Urothelium cell line (cell line): ENCODE measurements at regions not wholly inside any gene's neighbourhood (a gene's known extent, or its start where the extent isn't known, plus 50 kb on each side); places are given as distances from the start of the nearest gene placed in this dataset.
"Not testable (repeated sequence)": the region's sequence is repeated elsewhere in the genome, so short reads cannot be mapped to it uniquely, and the experiment has no call there.

Source experiments
- DNase-seq: peaks from one replicate; pipeline ENCODE4 v3.0.0; 2011; ENCODE audit warnings: low spot score, mixed read lengths
- FAIRE-seq: peaks from 2 replicates; lab custom pipeline; 2011; peaks lifted over from hg19 to GRCh38; lab: Jason Lieb, UNC

GRCh38 chr10:93127642-93128215 is 54.0 kb downstream of the CYP26A1 start:
- not testable (repeated sequence) for FAIRE-seq, DNase-seq

- no peak for DNase-seq
- no peak for FAIRE-seq
These were observed 58.3 kb downstream of the CYP26A1 start for GRCh38 chr10:93131986-93132385.

GRCh38 chr10:93138113-93138870 is 64.6 kb downstream of the CYP26A1 start:
- FAIRE-seq = no peak

GRCh38 chr10:93139059-93139655 is 65.5 kb downstream of the CYP26A1 start:
- DNase-seq (no peak), FAIRE-seq (no peak)

More at GRCh38 chr10:93138113-93138870, 64.6 kb downstream of the CYP26A1 start:
- no peak for DNase-seq

- no peak for FAIRE-seq
- DNase-seq = no peak
These were observed 68.8 kb downstream of the CYP26A1 start for GRCh38 chr10:93142534-93142933.

GRCh38 chr10:93143281-93143680 is 69.6 kb downstream of the CYP26A1 start:
- FAIRE-seq (no peak), DNase-seq (no peak)

- no peak for FAIRE-seq
These were observed 72.6 kb downstream of the CYP26A1 start for GRCh38 chr10:93146336-93146735.

GRCh38 chr10:93147281-93147680 is 73.6 kb downstream of the CYP26A1 start:
- no peak for FAIRE-seq

More at GRCh38 chr10:93146336-93146735, 72.6 kb downstream of the CYP26A1 start:
- no peak for DNase-seq

GRCh38 chr10:93148476-93148875 is 74.8 kb downstream of the CYP26A1 start:
- no peak for FAIRE-seq
- DNase-seq = no peak

More at GRCh38 chr10:93147281-93147680, 73.6 kb downstream of the CYP26A1 start:
- no peak for DNase-seq

GRCh38 chr10:93149761-93150160 is 76.1 kb downstream of the CYP26A1 start:
- DNase-seq (no peak), FAIRE-seq (peak; percentile 67)

- peak; percentile 61 for DNase-seq
- FAIRE-seq = no peak
These were observed 76.6 kb downstream of the CYP26A1 start for GRCh38 chr10:93150289-93150688.

GRCh38 chr10:93150990-93151547 is 77.4 kb downstream of the CYP26A1 start:
- no peak for FAIRE-seq
- DNase-seq = no peak

- DNase-seq = peak; percentile 77
- no peak for FAIRE-seq
These were observed 78.4 kb downstream of the CYP26A1 start for GRCh38 chr10:93152136-93152535.

GRCh38 chr10:93154531-93154930 is 80.8 kb downstream of the CYP26A1 start:
- no peak for FAIRE-seq
- DNase-seq = no peak

- DNase-seq (no peak), FAIRE-seq (no peak)
These were observed 86.4 kb downstream of the CYP26A1 start for GRCh38 chr10:93160140-93160539.

- no peak for DNase-seq
- no peak for FAIRE-seq
These were observed 87.1 kb downstream of the CYP26A1 start for GRCh38 chr10:93160829-93161228.

- DNase-seq (peak; percentile 50), FAIRE-seq (no peak)
These were observed 91.7 kb downstream of the CYP26A1 start for GRCh38 chr10:93165367-93165766.

GRCh38 chr10:93166134-93166533 is 92.4 kb downstream of the CYP26A1 start:
- DNase-seq = no peak
- FAIRE-seq = no peak

GRCh38 chr10:93171837-93172236 is 98.1 kb downstream of the CYP26A1 start:
- DNase-seq (no peak), FAIRE-seq (no peak)

- DNase-seq (no peak), FAIRE-seq (no peak)
These were observed 100.5 kb downstream of the CYP26A1 start for GRCh38 chr10:93173967-93174845.

- DNase-seq (no peak), FAIRE-seq (no peak)
These were observed 101.8 kb downstream of the CYP26A1 start for GRCh38 chr10:93175490-93175889.
